NK-92 treated with Interleukin-12 subunit alpha and Interleukin-12 subunit beta, amount 100 ng/mL, for 24 hours (cell line): ENCODE measurements at regions not wholly inside any gene's neighbourhood (a gene's known extent, or its start where the extent isn't known, plus 50 kb on each side); places are given as distances from the start of the nearest gene placed in this dataset.

Source experiments
- DNase-seq: peaks from one replicate; lab custom pipeline; 2025; lab: John Stamatoyannopoulos, UW

DNA sequence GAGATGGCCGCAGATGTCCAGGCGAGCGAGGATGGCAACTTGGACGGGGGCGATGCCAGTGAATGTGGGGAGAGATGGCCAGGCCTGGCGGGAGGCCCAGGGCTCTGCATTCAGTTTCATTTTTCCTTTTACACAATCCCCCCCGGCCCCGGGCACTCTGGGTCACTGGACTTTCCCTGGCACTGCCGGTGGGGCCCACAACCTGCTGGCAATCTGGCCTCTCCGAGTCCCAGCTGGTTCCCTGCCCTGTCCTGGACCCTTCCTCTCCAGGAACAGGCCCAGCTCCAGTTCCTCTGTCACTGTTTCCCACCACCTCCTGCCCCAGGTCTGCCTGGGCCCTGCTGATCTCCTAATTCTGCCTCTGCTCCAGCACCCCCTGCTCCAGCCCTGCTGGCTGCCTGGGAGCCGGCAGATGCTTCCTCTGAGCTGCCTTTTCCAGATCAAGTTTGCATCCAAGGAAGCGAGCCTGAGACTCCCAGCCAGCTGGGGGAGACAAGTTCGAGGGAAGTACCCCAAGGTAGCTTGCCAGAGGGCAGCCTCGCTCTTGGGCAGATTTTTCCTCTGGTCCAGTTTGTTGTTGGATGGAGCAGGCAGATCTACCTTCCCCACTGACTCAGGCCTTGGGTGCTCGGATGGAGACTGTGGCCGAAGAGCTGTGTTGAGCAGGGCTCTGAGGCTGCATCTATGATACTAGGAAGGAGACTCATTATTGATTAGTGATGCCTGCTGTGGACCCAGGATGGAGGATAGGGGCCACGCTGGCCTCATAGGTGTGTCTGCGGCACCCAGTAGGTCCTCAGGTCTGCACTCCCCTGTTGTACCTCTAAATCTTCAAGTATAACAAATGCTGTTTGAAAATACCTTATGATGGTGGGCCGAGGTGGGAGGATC, 83.2 kb downstream of the CEBPB start:
- no peak for DNase-seq

- no peak for DNase-seq
Measured at GRCh38 chr20:50274570-50275430, 84.2 kb downstream of the CEBPB start.

- DNase-seq, result no peak
Measured at GRCh38 chr20:50276119-50277063, 85.8 kb downstream of the CEBPB start.

- no peak for DNase-seq
Measured at GRCh38 chr20:50277064-50277415, 86.4 kb downstream of the CEBPB start.

- no peak for DNase-seq
Measured at GRCh38 chr20:50277460-50278376, 87.1 kb downstream of the CEBPB start.

DNA sequence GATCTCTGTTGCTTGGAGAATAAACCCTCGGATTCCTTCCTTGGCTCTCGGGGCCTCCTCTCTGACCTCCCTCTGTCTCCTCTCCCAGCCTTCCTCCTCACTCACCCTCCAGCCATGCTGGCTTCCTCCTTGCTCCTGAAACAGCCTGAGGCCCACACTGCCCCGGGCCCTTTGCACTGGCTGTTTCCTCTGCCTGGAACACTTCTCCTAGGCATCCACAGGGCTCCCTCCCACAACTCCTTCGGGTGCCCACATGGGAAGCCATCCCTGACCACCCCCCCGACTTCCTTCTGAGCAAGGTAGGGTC, 87.7 kb downstream of the CEBPB start:
- no peak for DNase-seq

DNA sequence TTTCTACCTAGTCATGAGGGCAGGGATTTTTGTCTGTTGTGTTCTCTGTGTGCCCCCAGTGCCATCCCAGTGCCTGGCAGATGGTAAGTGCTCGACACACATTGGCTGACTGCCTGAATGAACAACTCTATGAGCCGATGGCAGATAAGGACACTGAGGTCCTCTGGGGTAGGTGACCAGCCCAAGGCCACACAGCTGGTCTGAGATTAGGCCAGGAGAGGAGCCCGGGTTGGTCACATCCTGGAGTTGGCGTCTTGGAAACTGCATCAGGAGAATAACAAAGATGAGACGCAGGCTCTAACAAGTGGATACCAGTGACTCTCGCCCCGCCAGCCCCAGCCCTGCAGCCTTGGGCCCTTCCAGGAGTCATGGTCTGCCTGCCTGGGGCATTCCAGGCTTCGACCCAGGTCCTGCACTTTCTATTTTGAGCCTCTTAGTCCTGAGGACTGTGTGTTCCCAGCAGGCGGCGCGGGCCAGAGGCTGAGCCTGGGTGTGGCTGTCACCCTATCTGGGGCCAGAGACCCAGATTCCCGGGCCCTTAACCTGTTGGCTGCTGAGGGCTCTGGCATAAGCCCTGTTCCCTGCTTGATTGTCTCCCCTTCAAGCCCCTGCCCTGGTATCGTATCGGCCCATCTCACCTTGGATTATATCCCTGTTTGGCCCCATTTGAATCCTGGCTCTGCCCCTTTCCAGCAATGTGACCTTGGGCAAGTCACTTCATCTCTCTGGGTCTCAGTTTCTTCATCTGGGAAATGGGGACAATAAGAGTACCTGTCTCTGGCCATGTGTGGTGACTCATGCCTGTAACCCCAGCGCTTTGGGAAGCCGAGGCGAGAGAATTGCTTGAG, 88.3 kb downstream of the CEBPB start:
- DNase-seq, result no peak

DNA sequence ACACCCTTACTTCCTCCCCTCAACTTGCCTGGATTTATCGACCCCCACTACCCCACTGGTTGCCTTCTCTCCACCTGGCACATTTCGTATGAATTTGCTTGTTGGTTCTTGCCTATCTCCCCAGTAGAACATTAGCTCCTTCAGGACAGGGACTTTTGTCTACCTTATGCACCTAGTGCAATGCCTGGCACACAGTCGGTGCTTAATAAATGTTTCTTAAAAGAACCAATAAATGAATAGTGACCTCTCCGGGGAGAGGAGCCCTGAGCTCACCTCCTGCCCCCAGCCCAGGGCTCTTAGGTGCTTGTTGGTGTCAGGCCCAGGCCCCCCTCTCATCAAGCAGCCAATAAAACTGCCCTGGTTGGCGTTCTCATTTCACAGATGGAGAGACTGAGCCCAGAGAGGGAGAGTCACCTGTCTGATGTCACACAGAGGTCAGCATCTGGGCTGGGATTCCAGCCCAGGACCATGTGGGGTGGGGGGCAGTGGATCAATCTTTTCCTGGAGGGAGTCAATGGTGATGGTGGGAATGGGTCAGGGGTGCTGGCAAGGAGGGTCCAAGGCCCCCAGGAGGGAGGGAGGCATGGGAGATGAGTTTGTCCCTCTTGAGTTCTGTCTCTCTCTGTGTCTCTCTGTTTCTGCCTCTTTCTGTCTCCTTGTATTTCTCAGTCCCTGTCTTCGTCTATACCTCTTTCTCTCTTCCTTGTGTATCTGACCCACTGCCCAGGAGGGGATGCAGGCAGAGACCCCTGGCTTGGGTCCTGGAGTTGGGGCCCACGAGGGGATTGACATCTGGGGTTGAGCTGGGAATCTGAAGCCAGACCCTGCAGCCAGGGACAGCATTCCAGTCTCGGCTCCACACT, 89.6 kb downstream of the CEBPB start:
- DNase-seq, result no peak

DNA sequence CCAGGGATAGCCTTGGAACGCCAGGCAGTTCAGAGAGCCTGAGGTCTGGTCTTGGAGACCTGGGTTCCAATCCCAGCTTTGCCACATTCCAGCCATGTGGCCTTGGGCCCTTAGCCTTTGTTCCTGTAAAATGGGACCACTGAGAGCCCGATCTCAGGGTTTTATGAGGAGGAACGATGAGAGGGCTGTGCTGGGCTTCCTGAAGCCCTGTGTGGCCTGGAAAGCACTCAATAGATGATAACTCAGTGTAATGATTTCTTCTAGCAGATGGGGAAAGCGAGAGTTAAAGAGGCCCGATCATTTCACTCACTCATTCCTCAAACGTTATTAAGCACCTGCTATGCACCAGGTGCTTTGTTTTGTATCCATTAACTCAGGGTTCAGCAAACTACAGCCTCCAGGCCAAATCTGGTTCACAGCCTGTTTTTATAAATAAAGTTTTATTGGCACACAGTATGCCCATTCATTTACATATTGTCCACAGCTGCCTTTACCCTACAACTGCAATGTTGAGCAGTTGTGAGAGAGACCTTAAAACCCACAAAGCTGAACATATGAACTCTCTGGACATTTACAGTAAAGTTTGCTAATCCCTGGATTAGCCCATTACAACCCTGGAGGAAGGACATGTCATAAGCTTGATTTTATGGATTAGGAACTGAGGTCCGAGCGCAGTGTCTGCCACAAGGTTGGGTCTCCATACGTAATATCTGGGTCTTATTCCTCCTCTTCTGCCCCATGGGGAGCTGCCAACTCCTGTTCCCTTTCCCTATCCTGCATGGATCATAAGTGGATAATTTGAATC, 90.4 kb downstream of the CEBPB start:
- no peak for DNase-seq

DNA sequence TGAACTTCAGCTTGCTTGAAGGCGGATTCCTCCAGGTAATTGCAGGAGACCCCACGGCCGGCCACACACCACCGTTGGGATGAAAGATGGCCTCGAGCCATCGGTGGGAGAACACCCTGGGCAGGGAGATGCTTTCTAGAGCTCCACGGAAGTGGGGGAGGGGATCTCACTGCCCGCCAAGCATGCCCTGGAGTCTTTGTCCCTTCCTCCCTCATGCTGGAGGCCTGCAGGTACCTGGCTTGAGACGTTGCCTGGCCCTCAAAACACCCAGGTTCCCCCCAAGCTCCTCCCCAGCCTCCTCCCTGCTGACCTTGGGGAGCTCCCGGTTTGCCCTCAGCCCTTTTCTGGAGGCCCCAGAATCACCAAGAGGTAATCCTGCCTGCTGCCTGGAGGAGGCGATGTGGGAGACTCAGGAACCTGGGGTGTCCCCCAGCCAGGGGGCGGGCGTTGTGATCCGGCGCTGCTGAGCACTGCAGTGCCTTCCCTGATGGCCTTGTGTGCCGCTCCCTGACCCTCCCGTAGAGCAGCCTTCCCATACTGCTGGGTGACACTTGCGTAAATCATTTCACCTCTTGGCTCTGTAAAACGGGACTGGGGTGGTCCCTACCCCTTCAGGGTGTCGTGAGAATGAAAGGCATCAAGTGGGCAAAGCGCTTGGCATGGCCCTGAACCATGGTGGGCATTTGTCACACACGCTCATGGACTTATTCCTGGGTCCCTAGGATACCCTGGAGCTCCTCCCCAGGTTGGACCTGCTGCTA, 91.4 kb downstream of the CEBPB start:
- DNase-seq, result no peak

DNA sequence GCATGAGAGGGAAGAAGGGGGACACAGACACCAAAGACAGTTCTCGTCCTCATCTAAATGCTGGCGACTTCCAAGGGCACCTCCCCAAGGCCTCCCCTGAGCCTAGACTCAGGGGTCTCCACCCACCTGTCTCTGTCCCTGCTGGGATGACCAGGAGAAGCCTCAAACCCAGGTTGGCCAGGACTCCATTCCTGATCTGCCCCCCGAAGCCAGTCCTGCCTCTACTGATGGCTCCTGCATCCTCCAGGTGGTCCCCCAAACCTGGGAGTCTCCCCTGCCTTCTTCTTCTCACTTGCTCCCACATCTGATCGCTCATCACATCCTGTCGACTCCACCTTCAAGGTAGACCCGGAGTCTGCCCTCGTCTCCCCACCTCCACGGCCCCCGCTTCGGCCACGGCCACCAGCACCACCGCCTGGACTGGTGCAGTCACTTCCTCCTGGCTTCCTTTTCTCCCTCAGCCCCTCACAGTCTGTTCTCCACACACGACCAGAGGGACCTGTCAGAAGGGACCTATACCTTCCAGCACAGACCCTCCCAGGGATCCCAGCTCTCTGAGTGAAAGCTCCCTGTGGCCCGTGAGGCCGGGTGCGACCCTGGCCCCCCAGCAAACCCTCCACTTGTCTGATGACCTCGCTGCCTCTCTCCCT, 92.1 kb downstream of the CEBPB start:
- no peak for DNase-seq

DNA sequence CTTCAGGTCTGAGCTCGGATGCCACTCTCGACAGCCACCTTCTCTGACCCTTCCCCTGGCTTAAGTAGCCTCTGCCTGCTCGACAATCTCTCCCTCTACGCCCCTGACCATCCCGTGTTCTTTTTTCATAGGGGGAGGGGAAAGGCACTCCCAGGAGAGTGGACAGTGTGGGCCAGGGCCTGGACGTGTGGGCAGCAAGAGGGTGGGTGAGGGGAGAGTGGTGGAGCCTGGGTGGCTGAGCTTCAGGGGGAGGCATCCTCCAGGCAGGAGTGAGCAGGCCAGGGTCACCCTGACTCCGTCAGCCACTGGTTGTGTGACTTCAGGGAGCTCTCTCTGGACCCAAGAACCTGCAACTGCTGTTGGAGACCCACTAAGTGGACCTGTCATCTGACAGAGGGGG, 92.7 kb downstream of the CEBPB start:
- no peak for DNase-seq

GRCh38 chr20:50283922-50284810, 93.5 kb downstream of the CEBPB start:
- peak; percentile 78 for DNase-seq

DNA sequence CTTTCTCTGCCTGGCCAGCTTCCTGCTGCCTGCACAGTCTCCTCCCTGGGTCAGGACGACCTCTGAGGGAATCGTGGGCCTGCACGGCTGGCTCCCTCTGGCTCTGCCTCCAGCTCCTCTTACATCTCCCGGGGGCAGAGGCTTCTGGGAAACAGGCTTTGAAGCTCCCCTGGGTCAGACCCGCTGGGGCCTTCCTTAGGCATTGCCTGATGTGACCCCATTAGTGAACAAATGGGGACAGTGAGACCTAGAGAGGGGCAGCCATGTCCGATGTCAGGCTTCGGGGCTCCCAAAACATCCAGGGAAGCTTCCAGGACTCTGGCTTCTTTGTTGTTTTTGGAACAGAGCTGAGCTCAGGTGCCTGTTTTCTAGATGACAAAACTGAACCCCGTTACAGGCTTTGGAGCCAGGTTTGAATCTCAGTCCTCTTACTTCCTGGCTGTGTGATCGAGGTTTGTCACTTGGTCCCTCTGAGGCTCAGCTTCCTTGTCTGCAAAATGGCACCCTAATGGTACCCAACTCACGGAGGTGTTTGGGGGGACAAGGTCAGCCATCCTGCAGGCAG, 94.3 kb downstream of the CEBPB start:
- DNase-seq, result no peak

DNA sequence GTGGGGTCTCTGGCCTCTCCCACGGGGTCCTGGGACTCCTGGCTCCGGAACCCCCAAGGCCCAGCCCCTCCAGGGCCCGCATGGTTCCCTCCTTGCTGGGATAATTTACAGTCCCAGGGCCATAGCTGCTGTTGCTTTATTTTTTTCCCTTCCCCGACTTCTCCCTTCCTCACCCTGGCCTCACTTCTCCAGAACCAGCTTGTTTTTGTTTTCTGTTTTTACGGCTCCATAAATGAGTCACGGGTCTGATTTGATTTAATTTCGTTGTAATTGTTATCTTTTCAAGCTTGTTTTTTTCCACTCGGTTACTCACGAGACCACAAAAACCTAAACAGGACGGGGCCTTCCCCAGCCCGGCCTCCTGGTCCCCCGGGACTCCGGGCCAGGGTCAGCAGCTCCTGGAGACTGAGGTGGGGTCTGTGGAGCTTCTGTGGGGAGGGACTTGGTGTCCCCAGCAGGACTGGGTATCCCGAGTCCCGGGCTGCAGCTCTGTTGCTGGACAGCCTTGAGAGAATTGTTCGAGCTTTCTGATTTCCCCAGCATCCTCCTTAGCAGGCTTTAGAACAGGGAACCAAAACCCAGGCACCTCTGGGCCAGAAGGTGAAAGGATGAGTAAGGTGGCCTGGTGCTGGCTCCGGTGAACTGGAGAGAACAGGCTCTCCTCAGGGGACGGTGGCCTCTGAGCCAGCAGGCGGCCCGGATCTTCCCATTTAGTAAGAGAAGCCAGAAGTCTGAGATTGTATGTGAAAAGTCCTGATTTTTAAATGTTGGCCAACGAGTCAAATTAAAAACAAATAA, 94.9 kb downstream of the CEBPB start:
- no peak for DNase-seq
